ENCODE measurements at regions not wholly inside any gene's neighbourhood (a gene's known extent, or its start where the extent isn't known, plus 50 kb on each side); places are given as distances from the start of the nearest gene placed in this dataset.

DNA sequence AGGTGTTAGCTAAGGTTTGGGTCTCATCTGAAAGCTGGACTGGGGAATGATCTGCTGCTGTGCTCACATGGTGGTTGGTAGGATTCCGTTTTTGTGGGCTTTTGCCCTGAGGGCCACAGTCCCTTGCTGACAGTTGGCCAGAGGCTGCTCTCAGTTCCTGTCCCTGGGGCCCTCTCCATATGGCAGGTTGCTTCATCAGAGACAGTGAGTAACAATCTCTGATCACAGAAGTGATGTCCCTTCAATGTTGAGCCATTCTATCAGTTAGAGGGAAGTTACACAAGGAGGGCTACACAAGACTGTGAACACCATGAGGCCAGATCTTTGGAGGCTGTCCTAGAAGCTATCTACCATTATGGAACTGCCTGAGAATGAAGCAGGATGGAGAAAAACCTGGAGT, 137.2 kb downstream of the AACS start:
- Histone ChIP-seq H3K4me3 (replicated peaks in 1 of 3; ENCODE audit: insufficient read depth in 1 of 3, low read depth in 1 of 3, low read length in 3 of 3) (no peak overlapping the region), H3K36me3 (ENCODE audit: control insufficient read depth in 2 of 2, extremely low read depth in 1 of 2, insufficient read depth in 2 of 2, low read length in 2 of 2) (no peaks in the 10 kb centered on the region), H3K79me2 (ENCODE audit: control insufficient read depth, insufficient read depth, low read length) (no peaks in the 10 kb centered on the region), H2AFZ (ENCODE audit: low read depth, low read length) (no peak overlapping the region), H3K9me3 (replicated peaks; ENCODE audit: control insufficient read depth, insufficient read depth, low read length) (no peaks in the 10 kb centered on the region), H3K27me3 (ENCODE audit: control insufficient read depth in 2 of 2, insufficient read depth in 2 of 2, low read length in 2 of 2) (no peaks in the 10 kb centered on the region), H4K20me1 (replicated peaks; ENCODE audit: control insufficient read depth, extremely low read depth, insufficient read depth, low read length) (no peaks in the 10 kb centered on the region), H3K9me1 (replicated peaks; ENCODE audit: control insufficient read depth, extremely low read depth, insufficient read depth, low read length) (no peaks in the 10 kb centered on the region), H3K27ac (ENCODE audit: insufficient read depth, low read depth, low read length) (no peak overlapping the region), H3K4me1 (ENCODE audit: control insufficient read depth, extremely low read depth, insufficient read depth, low read length) (no peaks in the 10 kb centered on the region), H3K4me2 (ENCODE audit: insufficient read depth, low read length) (no peak overlapping the region), H3K9ac (replicated peaks; ENCODE audit: extremely low read depth, insufficient read depth, low read length) (no peak overlapping the region)
- FAIRE-seq = no peak
- intact Hi-C loops (cut with micrococcal nuclease) = no loop called here
- CTCF ChIA-PET = interaction anchor here (0.8 to 3.7 kb wide), 4 partner anchors 9 to 22 kb away, joined by 3 to 45 read pairs (median 6); no protein-coding TSS in a partner anchor
- DNase-seq (ENCODE audit: low read depth, low spot score) = no peak
- no peak for TF ChIP-seq FOS (IDR thresholded peaks at IDR 0.05; ENCODE audit: borderline replicate concordance, insufficient read depth, low read length)
- TF ChIP-seq GATA2 (IDR thresholded peaks at IDR 0.05; ENCODE audit: insufficient read depth, insufficient read length, low read depth, low read length) = no peak
- TF ChIP-seq POLR2AphosphoS5 (IDR thresholded peaks at IDR 0.05; ENCODE audit: insufficient read depth, low read depth, low read length) = no peak
- no peak for TF ChIP-seq JUN (IDR thresholded peaks at IDR 0.05; ENCODE audit: borderline replicate concordance, insufficient read depth, insufficient read length, low read depth)
- TF ChIP-seq EZH2 (IDR thresholded peaks at IDR 0.05; ENCODE audit: borderline replicate concordance, low read depth, low read length, severe bottlenecking) = no peak
- TF ChIP-seq, protein P1, sequence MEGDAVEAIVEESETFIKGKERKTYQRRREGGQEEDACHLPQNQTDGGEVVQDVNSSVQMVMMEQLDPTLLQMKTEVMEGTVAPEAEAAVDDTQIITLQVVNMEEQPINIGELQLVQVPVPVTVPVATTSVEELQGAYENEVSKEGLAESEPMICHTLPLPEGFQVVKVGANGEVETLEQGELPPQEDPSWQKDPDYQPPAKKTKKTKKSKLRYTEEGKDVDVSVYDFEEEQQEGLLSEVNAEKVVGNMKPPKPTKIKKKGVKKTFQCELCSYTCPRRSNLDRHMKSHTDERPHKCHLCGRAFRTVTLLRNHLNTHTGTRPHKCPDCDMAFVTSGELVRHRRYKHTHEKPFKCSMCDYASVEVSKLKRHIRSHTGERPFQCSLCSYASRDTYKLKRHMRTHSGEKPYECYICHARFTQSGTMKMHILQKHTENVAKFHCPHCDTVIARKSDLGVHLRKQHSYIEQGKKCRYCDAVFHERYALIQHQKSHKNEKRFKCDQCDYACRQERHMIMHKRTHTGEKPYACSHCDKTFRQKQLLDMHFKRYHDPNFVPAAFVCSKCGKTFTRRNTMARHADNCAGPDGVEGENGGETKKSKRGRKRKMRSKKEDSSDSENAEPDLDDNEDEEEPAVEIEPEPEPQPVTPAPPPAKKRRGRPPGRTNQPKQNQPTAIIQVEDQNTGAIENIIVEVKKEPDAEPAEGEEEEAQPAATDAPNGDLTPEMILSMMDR (IDR thresholded peaks at IDR 0.05; ENCODE audit: extremely low read depth in 1 of 2, insufficient read depth in 1 of 2, low read depth in 1 of 2, low read length in 2 of 2) = no peak
- TF ChIP-seq, protein P2, sequence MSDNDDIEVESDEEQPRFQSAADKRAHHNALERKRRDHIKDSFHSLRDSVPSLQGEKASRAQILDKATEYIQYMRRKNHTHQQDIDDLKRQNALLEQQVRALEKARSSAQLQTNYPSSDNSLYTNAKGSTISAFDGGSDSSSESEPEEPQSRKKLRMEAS (IDR thresholded peaks at IDR 0.05; ENCODE audit: insufficient read depth, insufficient read length) = no peak
- no peak for TF ChIP-seq MYC (IDR thresholded peaks at IDR 0.05; ENCODE audit: low read depth, low read length)
- TF ChIP-seq POLR2A (IDR thresholded peaks at IDR 0.05; ENCODE audit: low read depth, low read length) = no peak
- POLR2A ChIA-PET = no interaction called here
- dilution Hi-C loops (cut with MboI; ENCODE audit: extremely low pct_ligation_motif_present, low sequenced_read_pairs) = no loop called here
- BruUV-seq (replicated peaks) = no TSS peak

Measured in endothelial cell of umbilical vein (primary cell).